ENCODE measurements at regions not wholly inside any gene's neighbourhood (a gene's known extent, or its start where the extent isn't known, plus 50 kb on each side); places are given as distances from the start of the nearest gene placed in this dataset.

GRCh38 chr4:116385583-116385982 lies 699.8 kb downstream of the TRAM1L1 start:
- Histone ChIP-seq H3K4me3 (replicated peaks in 1 of 4; ENCODE audit: control extremely low read depth in 1 of 4, insufficient read depth in 1 of 4, low read depth in 3 of 4, low read length in 4 of 4) (no peak overlapping the region), H4K20me1 (ENCODE audit: control insufficient read depth, extremely low read depth, insufficient read depth, low read length) (no peaks in the 10 kb centered on the region), H3K27me3 (ENCODE audit: control insufficient read depth, insufficient read depth, low read length) (no peaks in the 10 kb centered on the region), H2AFZ (ENCODE audit: low read length) (no peak overlapping the region), H3K79me2 (ENCODE audit: control insufficient read depth, insufficient read depth, low read length) (no peaks in the 10 kb centered on the region), H3K9ac (ENCODE audit: insufficient read depth, low read length) (no peak overlapping the region), H3K9me3 (ENCODE audit: control insufficient read depth, insufficient read depth, low read depth, low read length) (no peaks in the 10 kb centered on the region), H3K27ac (ENCODE audit: insufficient read depth, low read length) (no peak overlapping the region), H3K36me3 (ENCODE audit: control insufficient read depth, insufficient read depth, low read length) (no peaks in the 10 kb centered on the region), H3K4me1 (ENCODE audit: control insufficient read depth, extremely low read depth, insufficient read depth, low read length) (no peaks in the 10 kb centered on the region), H3K4me2 (ENCODE audit: extremely low read depth, insufficient read depth, low read length) (no peak overlapping the region)
- DNase-seq (ENCODE audit: low read depth in 2 of 2), result no peak
- no peak for TF ChIP-seq EZH2 (IDR thresholded peaks at IDR 0.05; ENCODE audit: low read length, missing control alignments)
- TF ChIP-seq, protein P1, sequence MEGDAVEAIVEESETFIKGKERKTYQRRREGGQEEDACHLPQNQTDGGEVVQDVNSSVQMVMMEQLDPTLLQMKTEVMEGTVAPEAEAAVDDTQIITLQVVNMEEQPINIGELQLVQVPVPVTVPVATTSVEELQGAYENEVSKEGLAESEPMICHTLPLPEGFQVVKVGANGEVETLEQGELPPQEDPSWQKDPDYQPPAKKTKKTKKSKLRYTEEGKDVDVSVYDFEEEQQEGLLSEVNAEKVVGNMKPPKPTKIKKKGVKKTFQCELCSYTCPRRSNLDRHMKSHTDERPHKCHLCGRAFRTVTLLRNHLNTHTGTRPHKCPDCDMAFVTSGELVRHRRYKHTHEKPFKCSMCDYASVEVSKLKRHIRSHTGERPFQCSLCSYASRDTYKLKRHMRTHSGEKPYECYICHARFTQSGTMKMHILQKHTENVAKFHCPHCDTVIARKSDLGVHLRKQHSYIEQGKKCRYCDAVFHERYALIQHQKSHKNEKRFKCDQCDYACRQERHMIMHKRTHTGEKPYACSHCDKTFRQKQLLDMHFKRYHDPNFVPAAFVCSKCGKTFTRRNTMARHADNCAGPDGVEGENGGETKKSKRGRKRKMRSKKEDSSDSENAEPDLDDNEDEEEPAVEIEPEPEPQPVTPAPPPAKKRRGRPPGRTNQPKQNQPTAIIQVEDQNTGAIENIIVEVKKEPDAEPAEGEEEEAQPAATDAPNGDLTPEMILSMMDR (conservative IDR thresholded peaks at IDR 0.05 in 1 of 2, IDR thresholded peaks at IDR 0.05 in 1 of 2; ENCODE audit: low read depth in 1 of 2, low read length in 2 of 2), result no peak

DNA sequence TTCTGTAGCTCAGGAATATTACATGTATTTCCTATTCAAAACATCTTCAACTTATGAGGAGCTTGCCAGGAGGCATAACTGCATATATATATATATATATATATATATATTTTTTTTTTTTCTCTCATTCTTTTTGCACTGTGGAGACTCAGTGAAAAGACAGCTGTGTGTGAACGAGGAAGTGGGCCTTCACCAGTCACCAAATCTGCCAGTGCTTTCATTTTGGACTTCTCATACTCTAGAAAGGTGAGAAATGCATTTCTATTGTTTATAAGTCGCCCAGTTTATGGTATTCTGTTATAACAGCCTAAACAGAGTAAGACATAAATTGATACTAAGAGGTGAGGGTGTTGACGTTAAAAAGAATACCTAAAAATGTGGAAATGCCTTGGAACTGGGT lies 710.6 kb downstream of the TRAM1L1 start:
- Histone ChIP-seq H3K4me1 (ENCODE audit: control insufficient read depth, extremely low read depth, insufficient read depth, low read length) (no peaks in the 10 kb centered on the region), H3K9ac (ENCODE audit: insufficient read depth, low read length) (no peak overlapping the region), H2AFZ (ENCODE audit: low read length) (no peak overlapping the region), H3K79me2 (ENCODE audit: control insufficient read depth, insufficient read depth, low read length) (no peaks in the 10 kb centered on the region), H4K20me1 (ENCODE audit: control insufficient read depth, extremely low read depth, insufficient read depth, low read length) (no peaks in the 10 kb centered on the region), H3K4me2 (ENCODE audit: extremely low read depth, insufficient read depth, low read length) (no peak overlapping the region), H3K9me3 (ENCODE audit: control insufficient read depth, insufficient read depth, low read depth, low read length) (no peaks in the 10 kb centered on the region), H3K27me3 (ENCODE audit: control insufficient read depth, insufficient read depth, low read length) (no peaks in the 10 kb centered on the region), H3K36me3 (ENCODE audit: control insufficient read depth, insufficient read depth, low read length) (no peaks in the 10 kb centered on the region), H3K4me3 (replicated peaks in 1 of 4; ENCODE audit: control extremely low read depth in 1 of 4, insufficient read depth in 1 of 4, low read depth in 3 of 4, low read length in 4 of 4) (no peak overlapping the region), H3K27ac (ENCODE audit: insufficient read depth, low read length) (no peak overlapping the region)
- TF ChIP-seq, protein P1 (conservative IDR thresholded peaks at IDR 0.05 in 1 of 2, IDR thresholded peaks at IDR 0.05 in 1 of 2; ENCODE audit: low read depth in 1 of 2, low read length in 2 of 2), result no peak
- no peak for TF ChIP-seq EZH2 (IDR thresholded peaks at IDR 0.05; ENCODE audit: low read length, missing control alignments)
- no peak for DNase-seq (ENCODE audit: low read depth in 2 of 2)

DNA sequence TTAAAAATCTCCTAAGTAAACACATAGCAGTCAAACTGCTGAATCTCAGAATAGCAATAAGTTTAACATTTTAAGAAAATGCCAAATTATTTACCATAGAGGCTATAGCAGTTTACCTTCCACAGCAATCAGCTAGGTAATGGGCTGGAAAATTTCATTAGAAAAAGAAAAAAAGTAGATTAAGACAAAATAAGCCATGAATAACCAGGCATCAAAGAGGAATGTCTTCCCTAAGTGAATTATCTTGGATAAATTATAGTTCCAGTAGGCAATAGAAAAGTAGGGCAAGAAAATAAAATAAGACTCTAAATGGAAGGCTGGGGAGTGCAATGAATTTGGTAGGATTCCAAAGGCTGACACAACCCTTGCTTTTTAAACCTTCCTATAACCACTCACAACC lies 722.8 kb downstream of the TRAM1L1 start:
- Histone ChIP-seq H3K4me3 (replicated peaks in 1 of 4; ENCODE audit: control extremely low read depth in 1 of 4, insufficient read depth in 1 of 4, low read depth in 3 of 4, low read length in 4 of 4) (no peak overlapping the region), H3K27ac (ENCODE audit: insufficient read depth, low read length) (no peak overlapping the region), H3K27me3 (ENCODE audit: control insufficient read depth, insufficient read depth, low read length) (no peaks in the 10 kb centered on the region), H3K9me3 (ENCODE audit: control insufficient read depth, insufficient read depth, low read depth, low read length) (no peaks in the 10 kb centered on the region), H3K9ac (ENCODE audit: insufficient read depth, low read length) (no peak overlapping the region), H4K20me1 (ENCODE audit: control insufficient read depth, extremely low read depth, insufficient read depth, low read length) (no peaks in the 10 kb centered on the region), H3K79me2 (ENCODE audit: control insufficient read depth, insufficient read depth, low read length) (no peaks in the 10 kb centered on the region), H3K4me2 (ENCODE audit: extremely low read depth, insufficient read depth, low read length) (no peak overlapping the region), H2AFZ (ENCODE audit: low read length) (no peak overlapping the region), H3K36me3 (ENCODE audit: control insufficient read depth, insufficient read depth, low read length) (no peaks in the 10 kb centered on the region), H3K4me1 (ENCODE audit: control insufficient read depth, extremely low read depth, insufficient read depth, low read length) (no peaks in the 10 kb centered on the region)
- no peak for TF ChIP-seq EZH2 (IDR thresholded peaks at IDR 0.05; ENCODE audit: low read length, missing control alignments)
- TF ChIP-seq, protein P1 (conservative IDR thresholded peaks at IDR 0.05 in 1 of 2, IDR thresholded peaks at IDR 0.05 in 1 of 2; ENCODE audit: low read depth in 1 of 2, low read length in 2 of 2), result no peak
- DNase-seq (ENCODE audit: low read depth in 2 of 2), result no peak
